ENCODE measurements at regions not wholly inside any gene's neighbourhood (a gene's known extent, or its start where the extent isn't known, plus 50 kb on each side); places are given as distances from the start of the nearest gene placed in this dataset.

GRCh38 chr15:53869806-53870073, 108.5 kb upstream of the UNC13C start:
- no peak overlapping the region for H3K9ac ChIP-seq (ENCODE audit: low read length)
- no peak overlapping the region for H3K27ac ChIP-seq (ENCODE audit: low read length)
- H4K20me1 ChIP-seq (ENCODE audit: insufficient read depth, low read length), result no peaks in the 10 kb centered on the region
- no peaks in the 10 kb centered on the region for H3K9me2 ChIP-seq (replicated peaks; ENCODE audit: insufficient read depth, low read length)
- no peaks in the 10 kb centered on the region for H3K4me1 ChIP-seq (ENCODE audit: low read length)
- no peak overlapping the region for H3K4me2 ChIP-seq (ENCODE audit: low read depth, low read length)
- no peaks in the 10 kb centered on the region for H3K27me3 ChIP-seq (replicated peaks; ENCODE audit: insufficient read depth, low read length)
- no peak overlapping the region for H2AFZ ChIP-seq (ENCODE audit: low read length)
- H3K9me3 ChIP-seq (replicated peaks; ENCODE audit: insufficient read depth, low read length), result no peaks in the 10 kb centered on the region
- no peaks in the 10 kb centered on the region for H3F3A ChIP-seq (ENCODE audit: insufficient read depth, low read length)
- no peak for DNase-seq
- H3K79me2 ChIP-seq (ENCODE audit: low read length), result no peaks in the 10 kb centered on the region
- H3K4me3 ChIP-seq (ENCODE audit: low read length), result no peak overlapping the region
- no peaks in the 10 kb centered on the region for H3K36me3 ChIP-seq (replicated peaks; ENCODE audit: insufficient read depth, low read length)
- TF ChIP-seq EZH2phosphoT487 (IDR thresholded peaks at IDR 0.05; ENCODE audit: low read length) (no peak), EZH2 (optimal IDR thresholded peaks at IDR 0.05; ENCODE audit: low read depth, low read length) (no peak), CTCF (IDR thresholded peaks at IDR 0.05; ENCODE audit: low read length) (no peak)

- TF ChIP-seq EZH2 (optimal IDR thresholded peaks at IDR 0.05; ENCODE audit: low read depth, low read length) (no peak), CTCF (IDR thresholded peaks at IDR 0.05; ENCODE audit: low read length) (peak; percentile 35)
Measured at GRCh38 chr15:53869044-53869805, 109.0 kb upstream of the UNC13C start.

GRCh38 chr15:53862386-53862785, 102.9 kb upstream of the WDR72 start:
- Histone ChIP-seq H3K4me1 (ENCODE audit: low read length) (no peaks in the 10 kb centered on the region), H3K4me3 (ENCODE audit: low read length) (no peak overlapping the region), H3K9me3 (replicated peaks; ENCODE audit: insufficient read depth, low read length) (no peaks in the 10 kb centered on the region), H3K27me3 (replicated peaks; ENCODE audit: insufficient read depth, low read length) (no peaks in the 10 kb centered on the region), H2AFZ (ENCODE audit: low read length) (no peak overlapping the region), H3K36me3 (replicated peaks; ENCODE audit: insufficient read depth, low read length) (no peaks in the 10 kb centered on the region), H3K27ac (ENCODE audit: low read length) (no peak overlapping the region), H3K4me2 (ENCODE audit: low read depth, low read length) (no peak overlapping the region), H3K79me2 (ENCODE audit: low read length) (no peaks in the 10 kb centered on the region), H3F3A (ENCODE audit: insufficient read depth, low read length) (no peaks in the 10 kb centered on the region), H4K20me1 (ENCODE audit: insufficient read depth, low read length) (no peaks in the 10 kb centered on the region), H3K9me2 (replicated peaks; ENCODE audit: insufficient read depth, low read length) (no peaks in the 10 kb centered on the region), H3K9ac (ENCODE audit: low read length) (no peak overlapping the region)
- DNase-seq, result no peak
- TF ChIP-seq EZH2phosphoT487 (IDR thresholded peaks at IDR 0.05; ENCODE audit: low read length) (no peak), EZH2 (optimal IDR thresholded peaks at IDR 0.05; ENCODE audit: low read depth, low read length) (no peak), CTCF (IDR thresholded peaks at IDR 0.05; ENCODE audit: low read length) (no peak)

More at GRCh38 chr15:53869044-53869805, 109.0 kb upstream of the UNC13C start:
- Histone ChIP-seq H3K4me2 (ENCODE audit: low read depth, low read length) (no peak overlapping the region), H3K4me1 (ENCODE audit: low read length) (no peaks in the 10 kb centered on the region), H3K9me3 (replicated peaks; ENCODE audit: insufficient read depth, low read length) (no peaks in the 10 kb centered on the region), H3K27me3 (replicated peaks; ENCODE audit: insufficient read depth, low read length) (no peaks in the 10 kb centered on the region), H3K4me3 (ENCODE audit: low read length) (no peak overlapping the region), H3K27ac (ENCODE audit: low read length) (no peak overlapping the region), H3K36me3 (replicated peaks; ENCODE audit: insufficient read depth, low read length) (no peaks in the 10 kb centered on the region), H3K79me2 (ENCODE audit: low read length) (no peaks in the 10 kb centered on the region), H3K9me2 (replicated peaks; ENCODE audit: insufficient read depth, low read length) (no peaks in the 10 kb centered on the region), H3K9ac (ENCODE audit: low read length) (no peak overlapping the region), H4K20me1 (ENCODE audit: insufficient read depth, low read length) (no peaks in the 10 kb centered on the region), H3F3A (ENCODE audit: insufficient read depth, low read length) (no peaks in the 10 kb centered on the region), H2AFZ (ENCODE audit: low read length) (no peak overlapping the region)
- peak; percentile 9 for DNase-seq

Data from MM.1S (cell line).